ENCODE measurements at regions not wholly inside any gene's neighbourhood (a gene's known extent, or its start where the extent isn't known, plus 50 kb on each side); places are given as distances from the start of the nearest gene placed in this dataset.

GRCh38 chr13:107185889-107186288 is 618.0 kb upstream of the ARGLU1 start:
- Histone ChIP-seq H3K4me1 (ENCODE audit: control insufficient read depth in 1 of 2, low read depth in 2 of 2) (no peaks in the 10 kb centered on the region), H3K9me3 (no peaks in the 10 kb centered on the region), H3K36me3 (no peaks in the 10 kb centered on the region), H3K4me3 (no peak overlapping the region), H3K27ac (no peak overlapping the region), H3K27me3 (replicated peaks; ENCODE audit: insufficient read depth) (no peaks in the 10 kb centered on the region)
- no peak for TF ChIP-seq CTCF (IDR thresholded peaks at IDR 0.05)
- ATAC-seq (ENCODE audit: insufficient number of reproducible peaks, low FRiP score, low read depth) (no peak), DNase-seq (ENCODE audit: low spot score) (no peak)

GRCh38 chr13:107170270-107170931 is 602.5 kb upstream of the ARGLU1 start:
- Histone ChIP-seq H3K4me1 (ENCODE audit: control insufficient read depth in 1 of 2, low read depth in 2 of 2) (no peaks in the 10 kb centered on the region), H3K27me3 (replicated peaks; ENCODE audit: insufficient read depth) (no peaks in the 10 kb centered on the region), H3K9me3 (no peaks in the 10 kb centered on the region), H3K4me3 (no peak overlapping the region), H3K36me3 (no peaks in the 10 kb centered on the region), H3K27ac (no peak overlapping the region)
- TF ChIP-seq CTCF (IDR thresholded peaks at IDR 0.05) = no peak
- DNase-seq (ENCODE audit: low spot score) (no peak), ATAC-seq (ENCODE audit: insufficient number of reproducible peaks, low FRiP score, low read depth) (no peak)

- no peaks in the 10 kb centered on the region for H3K27me3 ChIP-seq (replicated peaks; ENCODE audit: insufficient read depth)
- ATAC-seq (ENCODE audit: insufficient number of reproducible peaks, low FRiP score, low read depth) (no peak), DNase-seq (ENCODE audit: low spot score) (no peak)
- no peak for TF ChIP-seq CTCF (IDR thresholded peaks at IDR 0.05)
- no peaks in the 10 kb centered on the region for H3K36me3 ChIP-seq
- no peaks in the 10 kb centered on the region for H3K4me1 ChIP-seq (ENCODE audit: control insufficient read depth in 1 of 2, low read depth in 2 of 2)
- H3K9me3 ChIP-seq = no peaks in the 10 kb centered on the region
- no peak overlapping the region for H3K27ac ChIP-seq
- H3K4me3 ChIP-seq = no peak overlapping the region
Observed at GRCh38 chr13:107157271-107157670, 589.3 kb upstream of the ARGLU1 start.

- Histone ChIP-seq H3K27me3 (replicated peaks; ENCODE audit: insufficient read depth) (no peaks in the 10 kb centered on the region), H3K36me3 (no peaks in the 10 kb centered on the region), H3K4me1 (ENCODE audit: control insufficient read depth in 1 of 2, low read depth in 2 of 2) (peaks cover under 1 to 6% of the 10 kb centered on the region in 2 donors), H3K27ac (no peak overlapping the region), H3K9me3 (no peaks in the 10 kb centered on the region), H3K4me3 (no peak overlapping the region)
- DNase-seq (ENCODE audit: low spot score) = no peak
- no peak for TF ChIP-seq CTCF (IDR thresholded peaks at IDR 0.05)
- no peak for ATAC-seq (ENCODE audit: insufficient number of reproducible peaks, low FRiP score, low read depth)
Observed at GRCh38 chr13:107144432-107144831, 576.5 kb upstream of the ARGLU1 start.

GRCh38 chr13:107141767-107142166 is 573.8 kb upstream of the ARGLU1 start:
- no peak for TF ChIP-seq CTCF (IDR thresholded peaks at IDR 0.05)
- H3K36me3 ChIP-seq = no peaks in the 10 kb centered on the region
- H3K27ac ChIP-seq = no peak overlapping the region
- no peak for ATAC-seq (ENCODE audit: insufficient number of reproducible peaks, low FRiP score, low read depth)
- H3K9me3 ChIP-seq = no peaks in the 10 kb centered on the region
- peaks cover 13 to 23% of the 10 kb centered on the region in 2 donors for H3K4me1 ChIP-seq (ENCODE audit: control insufficient read depth in 1 of 2, low read depth in 2 of 2)
- no peaks in the 10 kb centered on the region for H3K27me3 ChIP-seq (replicated peaks; ENCODE audit: insufficient read depth)
- no peak overlapping the region for H3K4me3 ChIP-seq
- no peak for DNase-seq (ENCODE audit: low spot score)
